NCI-H446 treated with DMSO at 0.1 percent for 48 hours (cell line): ENCODE measurements at regions not wholly inside any gene's neighbourhood (a gene's known extent, or its start where the extent isn't known, plus 50 kb on each side); places are given as distances from the start of the nearest gene placed in this dataset.
"Not testable (repeated sequence)": the region's sequence is repeated elsewhere in the genome, so short reads cannot be mapped to it uniquely, and the experiment has no call there.

Experiments used
- DNase-seq: peaks from one replicate; lab custom pipeline; 2025; lab: John Stamatoyannopoulos, UW

GRCh38 chr16:54808890-54809289, 121.8 kb upstream of the IRX5 start:
- no peak for DNase-seq

- DNase-seq, result no peak
These were observed 123.7 kb upstream of the IRX5 start for GRCh38 chr16:54806881-54807360.

- no peak for DNase-seq
These were observed 124.3 kb upstream of the IRX5 start for GRCh38 chr16:54806378-54806777.

- no peak for DNase-seq
These were observed 125.0 kb upstream of the IRX5 start for GRCh38 chr16:54805648-54806047.

- DNase-seq, result no peak
These were observed 129.4 kb upstream of the IRX5 start for GRCh38 chr16:54801057-54801844.

- DNase-seq, result no peak
These were observed 132.4 kb upstream of the IRX5 start for GRCh38 chr16:54798267-54798666.

- DNase-seq, result no peak
These were observed 134.5 kb upstream of the IRX5 start for GRCh38 chr16:54796211-54796610.

- DNase-seq, result no peak
These were observed 137.9 kb upstream of the IRX5 start for GRCh38 chr16:54792811-54793210.

GRCh38 chr16:54787045-54787444, 143.6 kb upstream of the IRX5 start:
- no peak for DNase-seq

GRCh38 chr16:54783980-54784379, 146.7 kb upstream of the IRX5 start:
- DNase-seq, result no peak

GRCh38 chr16:54783226-54783625, 147.4 kb upstream of the IRX5 start:
- no peak for DNase-seq

- DNase-seq, result no peak
These were observed 150.4 kb upstream of the IRX5 start for GRCh38 chr16:54780266-54780665.

GRCh38 chr16:54779549-54779948, 151.1 kb upstream of the IRX5 start:
- DNase-seq, result no peak

- no peak for DNase-seq
These were observed 155.9 kb upstream of the IRX5 start for GRCh38 chr16:54774768-54775167.

GRCh38 chr16:54772400-54772799, 158.3 kb upstream of the IRX5 start:
- no peak for DNase-seq

GRCh38 chr16:54766355-54766754, 164.3 kb upstream of the IRX5 start:
- no peak for DNase-seq

GRCh38 chr16:54750249-54750648, 180.4 kb upstream of the IRX5 start:
- DNase-seq, result no peak

- DNase-seq, result no peak
These were observed 182.0 kb upstream of the IRX5 start for GRCh38 chr16:54748611-54749190.

GRCh38 chr16:54746596-54746995, 184.1 kb upstream of the IRX5 start:
- no peak for DNase-seq

- no peak for DNase-seq
These were observed 185.7 kb upstream of the IRX5 start for GRCh38 chr16:54744998-54745397.

- DNase-seq, result no peak
These were observed 188.2 kb upstream of the IRX5 start for GRCh38 chr16:54742436-54742835.

- DNase-seq, result no peak
These were observed 191.3 kb upstream of the IRX5 start for GRCh38 chr16:54739381-54739780.

- DNase-seq, result no peak
These were observed 196.5 kb upstream of the IRX5 start for GRCh38 chr16:54734156-54734555.

- not testable (repeated sequence) for DNase-seq
These were observed 203.0 kb upstream of the IRX5 start for GRCh38 chr16:54727696-54728095.
